ENCODE measurements at regions not wholly inside any gene's neighbourhood (a gene's known extent, or its start where the extent isn't known, plus 50 kb on each side); places are given as distances from the start of the nearest gene placed in this dataset.

- Histone ChIP-seq H3K27ac (no peak overlapping the region), H3K36me3 (replicated peaks) (no peaks in the 10 kb centered on the region), H3K4me3 (ENCODE audit: low read depth, low read length) (no peak overlapping the region), H3K27me3 (replicated peaks) (no peaks in the 10 kb centered on the region)
- in situ Hi-C loops (cut with HindIII; ENCODE audit: low pct_ligation_motif_present, low sequenced_read_pairs) = no loop called here
- no peak for DNase-seq
- TF ChIP-seq CTCF (IDR thresholded peaks at IDR 0.05; ENCODE audit: low read depth, low read length, missing control alignments) = no peak
Measured at GRCh38 chr5:155512329-155512728, 498.8 kb downstream of the KIF4B start.

- in situ Hi-C loops (cut with HindIII; ENCODE audit: low pct_ligation_motif_present, low sequenced_read_pairs) = no loop called here
- H3K27ac ChIP-seq = no peak overlapping the region
- H3K36me3 ChIP-seq (replicated peaks) = no peaks in the 10 kb centered on the region
- no peaks in the 10 kb centered on the region for H3K27me3 ChIP-seq (replicated peaks)
- H3K4me3 ChIP-seq (ENCODE audit: low read depth, low read length) = no peak overlapping the region
- no peak for TF ChIP-seq CTCF (IDR thresholded peaks at IDR 0.05; ENCODE audit: low read depth, low read length, missing control alignments)
- DNase-seq = no peak
Measured at GRCh38 chr5:155514105-155514563, 500.6 kb downstream of the KIF4B start.

GRCh38 chr5:155522540-155522939, 509.0 kb downstream of the KIF4B start:
- no peaks in the 10 kb centered on the region for H3K27me3 ChIP-seq (replicated peaks)
- H3K4me3 ChIP-seq (ENCODE audit: low read depth, low read length) = no peak overlapping the region
- H3K27ac ChIP-seq = no peak overlapping the region
- no peak for DNase-seq
- no peak for TF ChIP-seq CTCF (IDR thresholded peaks at IDR 0.05; ENCODE audit: low read depth, low read length, missing control alignments)
- no peaks in the 10 kb centered on the region for H3K36me3 ChIP-seq (replicated peaks)
- in situ Hi-C loops (cut with HindIII; ENCODE audit: low pct_ligation_motif_present, low sequenced_read_pairs) = no loop called here

GRCh38 chr5:155529362-155529761, 515.8 kb downstream of the KIF4B start:
- TF ChIP-seq CTCF (IDR thresholded peaks at IDR 0.05; ENCODE audit: low read depth, low read length, missing control alignments) = no peak
- no peak for DNase-seq
- in situ Hi-C loops (cut with HindIII; ENCODE audit: low pct_ligation_motif_present, low sequenced_read_pairs) = no loop called here
- Histone ChIP-seq H3K36me3 (replicated peaks) (no peaks in the 10 kb centered on the region), H3K27me3 (replicated peaks) (no peaks in the 10 kb centered on the region), H3K4me3 (ENCODE audit: low read depth, low read length) (no peak overlapping the region), H3K27ac (no peak overlapping the region)

GRCh38 chr5:155530046-155530445, 516.5 kb downstream of the KIF4B start:
- H3K27me3 ChIP-seq (replicated peaks) = no peaks in the 10 kb centered on the region
- H3K27ac ChIP-seq = no peak overlapping the region
- no peak for DNase-seq
- H3K36me3 ChIP-seq (replicated peaks) = no peaks in the 10 kb centered on the region
- in situ Hi-C loops (cut with HindIII; ENCODE audit: low pct_ligation_motif_present, low sequenced_read_pairs) = no loop called here
- H3K4me3 ChIP-seq (ENCODE audit: low read depth, low read length) = no peak overlapping the region
- no peak for TF ChIP-seq CTCF (IDR thresholded peaks at IDR 0.05; ENCODE audit: low read depth, low read length, missing control alignments)

GRCh38 chr5:155532621-155533311, 519.2 kb downstream of the KIF4B start:
- in situ Hi-C loops (cut with HindIII; ENCODE audit: low pct_ligation_motif_present, low sequenced_read_pairs) = no loop called here
- TF ChIP-seq CTCF (IDR thresholded peaks at IDR 0.05; ENCODE audit: low read depth, low read length, missing control alignments) = no peak
- Histone ChIP-seq H3K27ac (no peak overlapping the region), H3K27me3 (replicated peaks) (no peaks in the 10 kb centered on the region), H3K4me3 (ENCODE audit: low read depth, low read length) (no peak overlapping the region), H3K36me3 (replicated peaks) (no peaks in the 10 kb centered on the region)
- DNase-seq = no peak
